ENCODE measurements at regions not wholly inside any gene's neighbourhood (a gene's known extent, or its start where the extent isn't known, plus 50 kb on each side); places are given as distances from the start of the nearest gene placed in this dataset.

DNA sequence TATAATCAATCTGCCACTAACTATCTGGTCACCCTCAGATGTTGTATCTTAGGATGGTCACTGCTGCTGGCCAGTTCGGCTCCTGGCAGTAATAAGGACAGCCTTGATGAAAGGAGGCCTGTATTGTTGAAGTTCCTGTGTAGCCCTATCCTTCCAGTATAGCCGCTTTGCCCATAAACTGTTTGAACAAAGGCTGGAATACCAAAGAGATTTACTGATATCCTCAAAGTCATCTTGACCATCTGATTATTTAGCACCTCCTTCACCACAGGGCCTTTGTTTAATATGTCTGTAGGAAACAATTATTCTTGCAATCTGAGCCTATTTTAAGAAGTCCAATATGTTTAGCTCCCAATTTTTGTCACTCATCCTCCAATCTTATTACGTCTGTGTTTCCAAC, 77.7 kb downstream of the HYCC1 start:
- no peak overlapping the region for H3K4me3 Mint-ChIP-seq
- CTCF ChIA-PET = no interaction called here
- POLR2A ChIA-PET = no interaction called here
- peaks cover 11% of the 10 kb centered on the region for H3K36me3 Mint-ChIP-seq
- DNase-seq (ENCODE audit: low spot score) (no peak), ATAC-seq (no peak)
- TF ChIP-seq RELA (CRISPR knock-in tag; IDR thresholded peaks at IDR 0.05; ENCODE audit: borderline replicate concordance) (no peak), ZNF219 (CRISPR knock-in tag; IDR thresholded peaks at IDR 0.05; ENCODE audit: borderline replicate concordance) (no peak), ZNF396 (CRISPR knock-in tag; IDR thresholded peaks at IDR 0.05; ENCODE audit: borderline replicate concordance) (no peak), ATF1 (CRISPR knock-in tag; IDR thresholded peaks at IDR 0.05) (no peak), IRF2 (CRISPR knock-in tag; IDR thresholded peaks at IDR 0.05; ENCODE audit: borderline replicate concordance, low read depth) (no peak), GTF2I (CRISPR knock-in tag; conservative IDR thresholded peaks at IDR 0.05) (no peak), MLX (CRISPR knock-in tag; IDR thresholded peaks at IDR 0.05) (no peak)
- no peaks in the 10 kb centered on the region for H3K27me3 Mint-ChIP-seq (ENCODE audit: low read depth)
- H3K27ac Mint-ChIP-seq = no peak overlapping the region; the same call in 1 of the 2 replicates
- H3K4me1 Mint-ChIP-seq = peaks cover 31% of the 10 kb centered on the region
- 0 out of 2 replicates have a peak, but pooled peaks cover 3% of the 10 kb centered on the region for H3K9me3 Mint-ChIP-seq

DNA sequence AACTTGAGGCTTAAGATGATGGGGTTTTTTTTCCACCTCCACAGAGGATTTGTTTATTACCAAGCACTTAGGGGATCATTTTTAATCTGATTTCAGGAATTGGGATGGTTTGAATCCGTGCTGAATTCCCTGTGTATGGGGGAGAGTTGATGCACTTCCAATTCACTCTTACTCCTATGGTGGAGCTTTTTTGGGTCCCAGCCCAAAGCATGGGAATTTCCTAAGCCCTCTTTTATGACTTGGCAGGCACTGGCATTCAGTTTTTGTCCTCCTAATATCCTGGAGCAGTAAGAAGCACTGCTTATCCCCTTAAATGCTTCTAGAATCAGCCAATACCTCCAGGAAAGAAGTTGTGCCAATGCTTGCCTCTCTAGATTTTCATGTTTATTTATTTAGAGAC, 78.7 kb downstream of the HYCC1 start:
- no peak overlapping the region for H3K27ac Mint-ChIP-seq
- H3K9me3 Mint-ChIP-seq = peaks cover 8% of the 10 kb centered on the region
- ChIA-PET POLR2A (no interaction called here), CTCF (no interaction called here)
- DNase-seq (ENCODE audit: low spot score) (no peak), ATAC-seq (no peak)
- H3K4me1 Mint-ChIP-seq = peaks cover 29% of the 10 kb centered on the region
- H3K36me3 Mint-ChIP-seq = peaks cover 11% of the 10 kb centered on the region
- no peak overlapping the region for H3K4me3 Mint-ChIP-seq
- no peaks in the 10 kb centered on the region for H3K27me3 Mint-ChIP-seq (ENCODE audit: low read depth)
- no peak for TF ChIP-seq STAT6 (CRISPR knock-in tag; conservative IDR thresholded peaks at IDR 0.05; ENCODE audit: low read depth)
- no peak for TF ChIP-seq SP1 (CRISPR knock-in tag; conservative IDR thresholded peaks at IDR 0.05)
- no peak for TF ChIP-seq SMAD4 (CRISPR knock-in tag; IDR thresholded peaks at IDR 0.05)
- TF ChIP-seq ATF2 (CRISPR knock-in tag; IDR thresholded peaks at IDR 0.05; ENCODE audit: borderline replicate concordance, low read depth) = no peak
- TF ChIP-seq ZNF232 (CRISPR knock-in tag; IDR thresholded peaks at IDR 0.05) = no peak
- TF ChIP-seq TEAD4 (CRISPR knock-in tag; IDR thresholded peaks at IDR 0.05) = no peak
- no peak for TF ChIP-seq AFF4 (CRISPR knock-in tag; IDR thresholded peaks at IDR 0.05; ENCODE audit: borderline replicate concordance)
- TF ChIP-seq ARID4B (CRISPR knock-in tag; IDR thresholded peaks at IDR 0.05; ENCODE audit: borderline replicate concordance) = no peak
- no peak for TF ChIP-seq ELF4 (CRISPR knock-in tag; IDR thresholded peaks at IDR 0.05; ENCODE audit: low read depth)
- no peak for TF ChIP-seq OVOL2 (CRISPR knock-in tag; IDR thresholded peaks at IDR 0.05; ENCODE audit: borderline replicate concordance)
- TF ChIP-seq ATF3 (CRISPR knock-in tag; conservative IDR thresholded peaks at IDR 0.05) = no peak
- TF ChIP-seq SOX15 (CRISPR knock-in tag; IDR thresholded peaks at IDR 0.05) = no peak
